Trophoblast cell (in vitro differentiated cells and primary cell): ENCODE measurements at regions not wholly inside any gene's neighbourhood (a gene's known extent, or its start where the extent isn't known, plus 50 kb on each side); places are given as distances from the start of the nearest gene placed in this dataset.
A peak's percentile ranks its signal among the peaks of the same experiment; 100 is the strongest.

Experiments used
- DNase-seq, 2 donors: peaks; one replicate each; pipeline ENCODE4 v3.0.0-alpha.2; 2016
- H2AFZ ChIP-seq: 2 replicates; pipeline ENCODE4 v1.6.1; 2013; ENCODE audit warnings: low read length, moderate library complexity, mild to moderate bottlenecking; ENCODE audit not compliant: insufficient read depth, poor library complexity
- H2AK5ac ChIP-seq: 2 replicates; pipeline ENCODE4 v1.6.1; 2013; ENCODE audit warnings: mild to moderate bottlenecking, low read length
- H2BK120ac ChIP-seq: 2 replicates; pipeline ENCODE4 v1.6.1; 2013; ENCODE audit warnings: low read length, mild to moderate bottlenecking, moderate library complexity; ENCODE audit not compliant: insufficient read depth, poor library complexity
- H2BK12ac ChIP-seq: 2 replicates; pipeline ENCODE4 v1.6.1; 2013; ENCODE audit warnings: mild to moderate bottlenecking, low read length, moderate library complexity
- H2BK5ac ChIP-seq: 2 replicates; pipeline ENCODE4 v1.6.1; 2013; ENCODE audit warnings: low read length, low read depth, moderate library complexity, mild to moderate bottlenecking; ENCODE audit not compliant: poor library complexity
- H3K14ac ChIP-seq: 2 replicates; pipeline ENCODE4 v1.6.1; 2013; ENCODE audit warnings: mild to moderate bottlenecking, low read length
- H3K18ac ChIP-seq: 2 replicates; pipeline ENCODE4 v1.6.1; 2013; ENCODE audit warnings: mild to moderate bottlenecking, low read length
- H3K23ac ChIP-seq: 2 replicates; pipeline ENCODE4 v1.6.1; 2013; ENCODE audit warnings: low read length
- H3K27ac ChIP-seq: 2 replicates; pipeline ENCODE4 v1.5.1; 2013; ENCODE audit warnings: low read depth, mild to moderate bottlenecking, inconsistent platforms, low read length, moderate library complexity
- H3K27me3 ChIP-seq: 2 replicates; pipeline ENCODE4 v1.6.1; 2013; ENCODE audit warnings: inconsistent platforms, mild to moderate bottlenecking, low read length, moderate library complexity; ENCODE audit not compliant: insufficient read depth
- H3K36me3 ChIP-seq, 2 experiments: 1 replicate in 1 of 2; 2 replicates in 1 of 2; pipeline ENCODE4 v1.6.1; 2013; ENCODE audit warnings: low read length in 2 of 2, mild to moderate bottlenecking in 2 of 2, moderate library complexity in 1 of 2; ENCODE audit not compliant: insufficient read depth in 2 of 2, control insufficient read depth in 1 of 2
- H3K4ac ChIP-seq: 2 replicates; pipeline ENCODE4 v1.6.1; 2013; ENCODE audit warnings: low read depth, mild to moderate bottlenecking, low read length, moderate library complexity
- H3K4me1 ChIP-seq, 2 experiments: 1 replicate in 1 of 2; 2 replicates in 1 of 2; pipeline ENCODE4 v1.6.1; 2013; ENCODE audit warnings: low read length in 2 of 2, mild to moderate bottlenecking in 2 of 2, moderate library complexity in 1 of 2; ENCODE audit not compliant: insufficient read depth in 2 of 2, control insufficient read depth in 1 of 2
- H3K4me2 ChIP-seq: 2 replicates; pipeline ENCODE4 v1.6.1; 2013; ENCODE audit warnings: inconsistent platforms, mild to moderate bottlenecking, low read length, moderate library complexity
- H3K4me3 ChIP-seq: 2 replicates; pipeline ENCODE4 v1.5.1; 2013; ENCODE audit warnings: mild to moderate bottlenecking, low read depth, low read length, inconsistent platforms
- H3K79me1 ChIP-seq: one replicate; pipeline ENCODE4 v1.6.1; 2013; ENCODE audit warnings: low read length
- H3K79me2 ChIP-seq: 2 replicates; pipeline ENCODE4 v1.6.1; 2013; ENCODE audit warnings: low read length, mild to moderate bottlenecking; ENCODE audit not compliant: control insufficient read depth, insufficient read depth, poor library complexity
- H3K9ac ChIP-seq: 2 replicates; pipeline ENCODE4 v1.6.1; 2013; ENCODE audit warnings: mild to moderate bottlenecking, low read length
- H3K9me3 ChIP-seq: 2 replicates; pipeline ENCODE4 v1.6.1; 2013; ENCODE audit warnings: low read depth, mild to moderate bottlenecking, control low read depth, inconsistent platforms, low read length; ENCODE audit not compliant: insufficient read depth
- H4K12ac ChIP-seq: 2 replicates; pipeline ENCODE4 v1.6.1; 2013; ENCODE audit warnings: low read depth, mild to moderate bottlenecking, low read length, moderate library complexity
- H4K8ac ChIP-seq: 2 replicates; pipeline ENCODE4 v1.6.1; 2013; ENCODE audit warnings: low read depth, mild to moderate bottlenecking, low read length, moderate library complexity
- H4K91ac ChIP-seq: one replicate; pipeline ENCODE4 v1.6.1; 2013; ENCODE audit warnings: low read depth, mild to moderate bottlenecking, low read length, moderate library complexity
- WGBS: extraction: QIAGEN DNeasy Blood & Tissue Kit; methylation state at CpG from one replicate; pipeline ENCODE4 v1.1.7; 2013; ENCODE audit warnings: missing lambda C conversion rate; ENCODE audit not compliant: insufficient read length, insufficient coverage; ENCODE audit errors: extremely low coverage; 5-methylcytosine and 5-hydroxymethylcytosine counted together

GRCh38 chr2:71277536-71278103 lies 50.7 kb upstream of the PAIP2B start:
- no peak overlapping the region for H2AK5ac ChIP-seq
- H3K4me3 ChIP-seq: no peak overlapping the region
- H2BK12ac ChIP-seq: no peak overlapping the region
- H2BK120ac ChIP-seq: no peak overlapping the region
- H4K12ac ChIP-seq: no peak overlapping the region
- H3K79me2 ChIP-seq: peaks cover 2% of the 10 kb centered on the region
- no peak overlapping the region for H3K27ac ChIP-seq
- H3K14ac ChIP-seq: no peak overlapping the region
- peak overlapping the region; percentile 21 for H3K4me2 ChIP-seq
- H3K23ac ChIP-seq: no peak overlapping the region
- H4K8ac ChIP-seq: no peak overlapping the region
- no CpG with 5 or more reads among the region's 18 CpGs for WGBS
- H3K27me3 ChIP-seq: no peaks in the 10 kb centered on the region
- no peak overlapping the region for H2BK5ac ChIP-seq
- no peaks in the 10 kb centered on the region for H3K36me3 ChIP-seq
- peaks cover 6% of the 10 kb centered on the region for H3K9me3 ChIP-seq
- no peak overlapping the region for H4K91ac ChIP-seq
- no peak overlapping the region for H2AFZ ChIP-seq
- H3K9ac ChIP-seq: no peak overlapping the region
- H3K4ac ChIP-seq: no peak overlapping the region
- DNase-seq: peak; percentile 51 to 67
- H3K18ac ChIP-seq: no peak overlapping the region
- no peaks in the 10 kb centered on the region for H3K79me1 ChIP-seq
- peaks cover 5 to 6% of the 10 kb centered on the region in 2 experiments for H3K4me1 ChIP-seq

GRCh38 chr2:71277147-71277475 lies 50.2 kb upstream of the PAIP2B start:
- Histone ChIP-seq H3K27me3 (no peaks in the 10 kb centered on the region), H4K8ac (no peak overlapping the region), H3K79me2 (peaks cover 2% of the 10 kb centered on the region), H3K23ac (no peak overlapping the region), H4K12ac (no peak overlapping the region), H3K36me3 (no peaks in the 10 kb centered on the region), H3K9ac (no peak overlapping the region), H2BK12ac (no peak overlapping the region), H3K4me1 (peaks cover 5 to 6% of the 10 kb centered on the region in 2 experiments), H2AFZ (peak overlapping the region; percentile 57), H2BK5ac (no peak overlapping the region), H3K4me2 (peak overlapping the region; percentile 79), H3K9me3 (peaks cover 6% of the 10 kb centered on the region), H2AK5ac (no peak overlapping the region), H2BK120ac (no peak overlapping the region), H3K18ac (no peak overlapping the region), H3K4me3 (peak overlapping the region; percentile 61), H3K4ac (no peak overlapping the region), H3K14ac (no peak overlapping the region), H4K91ac (no peak overlapping the region), H3K79me1 (no peaks in the 10 kb centered on the region), H3K27ac (no peak overlapping the region)
- no peak for DNase-seq
- WGBS: no CpG with 5 or more reads among the region's 5 CpGs

- Histone ChIP-seq H3K4me3 (peak overlapping the region; percentile 61), H3K18ac (no peak overlapping the region), H3K4me1 (peaks cover 5 to 6% of the 10 kb centered on the region in 2 experiments), H3K9ac (no peak overlapping the region), H3K36me3 (no peaks in the 10 kb centered on the region), H3K14ac (no peak overlapping the region), H2AFZ (peak overlapping the region; percentile 57), H2BK120ac (no peak overlapping the region), H2AK5ac (no peak overlapping the region), H3K27me3 (no peaks in the 10 kb centered on the region), H3K79me2 (peaks cover 2% of the 10 kb centered on the region), H2BK12ac (no peak overlapping the region), H3K23ac (no peak overlapping the region), H3K79me1 (no peaks in the 10 kb centered on the region), H3K4me2 (peak overlapping the region; percentile 79), H4K91ac (no peak overlapping the region), H3K27ac (no peak overlapping the region), H3K9me3 (peaks cover 6% of the 10 kb centered on the region), H3K4ac (no peak overlapping the region), H4K8ac (no peak overlapping the region), H4K12ac (no peak overlapping the region), H2BK5ac (no peak overlapping the region)
- peak; percentile 88 to 95 for DNase-seq
- no CpG with 5 or more reads among the region's 93 CpGs for WGBS
These were observed 49.6 kb upstream of the PAIP2B start for GRCh38 chr2:71276311-71277146.
